ENCODE measurements at regions not wholly inside any gene's neighbourhood (a gene's known extent, or its start where the extent isn't known, plus 50 kb on each side); places are given as distances from the start of the nearest gene placed in this dataset.

- Histone ChIP-seq H3K27me3 (ENCODE audit: control insufficient read depth in 3 of 3, insufficient read depth in 3 of 3, low read depth in 1 of 3, low read length in 3 of 3) (no peaks in the 10 kb centered on the region), H2AFZ (ENCODE audit: low read length) (no peak overlapping the region), H3K4me1 (ENCODE audit: control insufficient read depth in 2 of 2, insufficient read depth in 1 of 2, low read depth in 1 of 2, low read length in 2 of 2) (no peaks in the 10 kb centered on the region), H2BK120ac (ENCODE audit: low read depth, low read length) (no peak overlapping the region), H3K36me3 (replicated peaks in 1 of 2; ENCODE audit: control insufficient read depth in 2 of 2, insufficient read depth in 2 of 2, low read length in 2 of 2) (no peaks in the 10 kb centered on the region), H2AK5ac (ENCODE audit: low read depth, low read length) (no peak overlapping the region), H3K4me2 (ENCODE audit: insufficient read depth, low read length, poor library complexity, severe bottlenecking) (no peak overlapping the region), H2BK15ac (ENCODE audit: low read length) (no peak overlapping the region), H4K91ac (ENCODE audit: low read depth, low read length, poor library complexity) (no peak overlapping the region), H3K79me1 (ENCODE audit: low read depth, low read length) (no peaks in the 10 kb centered on the region), H3K4ac (ENCODE audit: low read length) (no peak overlapping the region), H4K8ac (ENCODE audit: low read depth, low read length) (no peak overlapping the region), H3K4me3 (ENCODE audit: low read length in 2 of 2) (no peak overlapping the region), H2BK5ac (ENCODE audit: low read length) (no peak overlapping the region), H2BK12ac (ENCODE audit: low read length) (no peak overlapping the region), H3K18ac (ENCODE audit: low read length) (no peak overlapping the region), H3K9me3 (replicated peaks in 1 of 2; ENCODE audit: control insufficient read depth in 2 of 2, insufficient read depth in 1 of 2, low read depth in 1 of 2, low read length in 2 of 2) (no peaks in the 10 kb centered on the region), H3K27ac (replicated peaks; ENCODE audit: low read length) (no peak overlapping the region), H3K14ac (ENCODE audit: low read length) (no peak overlapping the region), H3K23ac (ENCODE audit: low read depth, low read length, poor library complexity) (no peak overlapping the region), H3K9ac (ENCODE audit: low read depth, low read length, poor library complexity) (no peak overlapping the region)
- no peak for DNase-seq (ENCODE audit: low spot score)
- no CpG with 5 or more reads among the region's 2 CpGs for WGBS, 2 donors (ENCODE audit: extremely low coverage in 2 of 2, insufficient read length in 2 of 2, insufficient replicate concordance in 1 of 2)
Observed at GRCh38 chr6:2611092-2611491, 139.6 kb downstream of the MYLK4 start.

GRCh38 chr6:2608503-2608902 lies 142.2 kb downstream of the MYLK4 start:
- Histone ChIP-seq H2AFZ (ENCODE audit: low read length) (no peak overlapping the region), H3K4me2 (ENCODE audit: insufficient read depth, low read length, poor library complexity, severe bottlenecking) (no peak overlapping the region), H3K27ac (replicated peaks; ENCODE audit: low read length) (no peak overlapping the region), H3K9ac (ENCODE audit: low read depth, low read length, poor library complexity) (no peak overlapping the region), H3K14ac (ENCODE audit: low read length) (no peak overlapping the region), H2BK5ac (ENCODE audit: low read length) (no peak overlapping the region), H3K4ac (ENCODE audit: low read length) (no peak overlapping the region), H3K9me3 (replicated peaks in 1 of 2; ENCODE audit: control insufficient read depth in 2 of 2, insufficient read depth in 1 of 2, low read depth in 1 of 2, low read length in 2 of 2) (no peaks in the 10 kb centered on the region), H2BK120ac (ENCODE audit: low read depth, low read length) (no peak overlapping the region), H3K4me3 (ENCODE audit: low read length in 2 of 2) (no peak overlapping the region), H4K8ac (ENCODE audit: low read depth, low read length) (no peak overlapping the region), H2BK15ac (ENCODE audit: low read length) (no peak overlapping the region), H4K91ac (ENCODE audit: low read depth, low read length, poor library complexity) (no peak overlapping the region), H3K27me3 (ENCODE audit: control insufficient read depth in 3 of 3, insufficient read depth in 3 of 3, low read depth in 1 of 3, low read length in 3 of 3) (no peaks in the 10 kb centered on the region), H3K23ac (ENCODE audit: low read depth, low read length, poor library complexity) (no peak overlapping the region), H3K18ac (ENCODE audit: low read length) (no peak overlapping the region), H2AK5ac (ENCODE audit: low read depth, low read length) (no peak overlapping the region), H3K36me3 (replicated peaks in 1 of 2; ENCODE audit: control insufficient read depth in 2 of 2, insufficient read depth in 2 of 2, low read length in 2 of 2) (no peaks in the 10 kb centered on the region), H3K4me1 (ENCODE audit: control insufficient read depth in 2 of 2, insufficient read depth in 1 of 2, low read depth in 1 of 2, low read length in 2 of 2) (no peaks in the 10 kb centered on the region), H3K79me1 (ENCODE audit: low read depth, low read length) (no peaks in the 10 kb centered on the region), H2BK12ac (ENCODE audit: low read length) (no peak overlapping the region)
- no CpG with 5 or more reads among the region's 4 CpGs for WGBS, 2 donors (ENCODE audit: extremely low coverage in 2 of 2, insufficient read length in 2 of 2, insufficient replicate concordance in 1 of 2)
- DNase-seq (ENCODE audit: low spot score) = no peak

- no peak overlapping the region for H2AK5ac ChIP-seq (ENCODE audit: low read depth, low read length)
- H3K27me3 ChIP-seq (ENCODE audit: control insufficient read depth in 3 of 3, insufficient read depth in 3 of 3, low read depth in 1 of 3, low read length in 3 of 3) = no peaks in the 10 kb centered on the region
- no CpG with 5 or more reads among the region's 3 CpGs for WGBS, 2 donors (ENCODE audit: extremely low coverage in 2 of 2, insufficient read length in 2 of 2, insufficient replicate concordance in 1 of 2)
- no peaks in the 10 kb centered on the region for H3K36me3 ChIP-seq (replicated peaks in 1 of 2; ENCODE audit: control insufficient read depth in 2 of 2, insufficient read depth in 2 of 2, low read length in 2 of 2)
- no peak overlapping the region for H3K4me3 ChIP-seq (ENCODE audit: low read length in 2 of 2)
- DNase-seq (ENCODE audit: low spot score) = no peak
- no peak overlapping the region for H4K8ac ChIP-seq (ENCODE audit: low read depth, low read length)
- H3K4ac ChIP-seq (ENCODE audit: low read length) = no peak overlapping the region
- no peak overlapping the region for H3K23ac ChIP-seq (ENCODE audit: low read depth, low read length, poor library complexity)
- no peak overlapping the region for H3K4me2 ChIP-seq (ENCODE audit: insufficient read depth, low read length, poor library complexity, severe bottlenecking)
- H2BK15ac ChIP-seq (ENCODE audit: low read length) = no peak overlapping the region
- H3K4me1 ChIP-seq (ENCODE audit: control insufficient read depth in 2 of 2, insufficient read depth in 1 of 2, low read depth in 1 of 2, low read length in 2 of 2) = no peaks in the 10 kb centered on the region
- H2AFZ ChIP-seq (ENCODE audit: low read length) = no peak overlapping the region
- H2BK12ac ChIP-seq (ENCODE audit: low read length) = no peak overlapping the region
- no peaks in the 10 kb centered on the region for H3K9me3 ChIP-seq (replicated peaks in 1 of 2; ENCODE audit: control insufficient read depth in 2 of 2, insufficient read depth in 1 of 2, low read depth in 1 of 2, low read length in 2 of 2)
- no peak overlapping the region for H2BK5ac ChIP-seq (ENCODE audit: low read length)
- H3K79me1 ChIP-seq (ENCODE audit: low read depth, low read length) = no peaks in the 10 kb centered on the region
- no peak overlapping the region for H2BK120ac ChIP-seq (ENCODE audit: low read depth, low read length)
- no peak overlapping the region for H3K18ac ChIP-seq (ENCODE audit: low read length)
- no peak overlapping the region for H4K91ac ChIP-seq (ENCODE audit: low read depth, low read length, poor library complexity)
- no peak overlapping the region for H3K9ac ChIP-seq (ENCODE audit: low read depth, low read length, poor library complexity)
- no peak overlapping the region for H3K14ac ChIP-seq (ENCODE audit: low read length)
- H3K27ac ChIP-seq (replicated peaks; ENCODE audit: low read length) = no peak overlapping the region
Observed at GRCh38 chr6:2600363-2600762, 150.4 kb downstream of the MYLK4 start.

- H3K9ac ChIP-seq (ENCODE audit: low read depth, low read length, poor library complexity) = no peak overlapping the region
- no peak overlapping the region for H2AFZ ChIP-seq (ENCODE audit: low read length)
- whole genome bisulfite sequencing, 2 donors (ENCODE audit: extremely low coverage in 2 of 2, insufficient read length in 2 of 2, insufficient replicate concordance in 1 of 2) = no CpG with 5 or more reads among the region's 5 CpGs
Observed at GRCh38 chr6:2599817-2600216, 150.9 kb downstream of the MYLK4 start.

More at GRCh38 chr6:2599817-2600216, 150.9 kb downstream of the MYLK4 start:
- H3K23ac ChIP-seq (ENCODE audit: low read depth, low read length, poor library complexity) = no peak overlapping the region
- DNase-seq (ENCODE audit: low spot score) = no peak
- H2BK15ac ChIP-seq (ENCODE audit: low read length) = no peak overlapping the region
- H3K18ac ChIP-seq (ENCODE audit: low read length) = no peak overlapping the region
- H3K36me3 ChIP-seq (replicated peaks in 1 of 2; ENCODE audit: control insufficient read depth in 2 of 2, insufficient read depth in 2 of 2, low read length in 2 of 2) = no peaks in the 10 kb centered on the region
- no peak overlapping the region for H4K8ac ChIP-seq (ENCODE audit: low read depth, low read length)
- H2BK12ac ChIP-seq (ENCODE audit: low read length) = no peak overlapping the region
- H3K4me2 ChIP-seq (ENCODE audit: insufficient read depth, low read length, poor library complexity, severe bottlenecking) = no peak overlapping the region
- H3K9me3 ChIP-seq (replicated peaks in 1 of 2; ENCODE audit: control insufficient read depth in 2 of 2, insufficient read depth in 1 of 2, low read depth in 1 of 2, low read length in 2 of 2) = no peaks in the 10 kb centered on the region
- H2BK120ac ChIP-seq (ENCODE audit: low read depth, low read length) = no peak overlapping the region
- no peaks in the 10 kb centered on the region for H3K27me3 ChIP-seq (ENCODE audit: control insufficient read depth in 3 of 3, insufficient read depth in 3 of 3, low read depth in 1 of 3, low read length in 3 of 3)
- H3K79me1 ChIP-seq (ENCODE audit: low read depth, low read length) = no peaks in the 10 kb centered on the region
- H2AK5ac ChIP-seq (ENCODE audit: low read depth, low read length) = no peak overlapping the region
- no peak overlapping the region for H2BK5ac ChIP-seq (ENCODE audit: low read length)
- no peak overlapping the region for H3K4me3 ChIP-seq (ENCODE audit: low read length in 2 of 2)
- H4K91ac ChIP-seq (ENCODE audit: low read depth, low read length, poor library complexity) = no peak overlapping the region
- H3K27ac ChIP-seq (replicated peaks; ENCODE audit: low read length) = no peak overlapping the region
- no peak overlapping the region for H3K14ac ChIP-seq (ENCODE audit: low read length)
- no peaks in the 10 kb centered on the region for H3K4me1 ChIP-seq (ENCODE audit: control insufficient read depth in 2 of 2, insufficient read depth in 1 of 2, low read depth in 1 of 2, low read length in 2 of 2)
- no peak overlapping the region for H3K4ac ChIP-seq (ENCODE audit: low read length)
